HG02973 (cell line): ENCODE measurements at regions not wholly inside any gene's neighbourhood (a gene's known extent, or its start where the extent isn't known, plus 50 kb on each side); places are given as distances from the start of the nearest gene placed in this dataset.

Source experiments
- ATAC-seq: cut with Tn5 transposase; IDR thresholded peaks from one replicate; pipeline ENCODE4 v1.9.1; 2021; ENCODE audit warnings: moderate library complexity; ENCODE audit not compliant: unreplicated experiment

GRCh38 chr2:199136242-199136641 is 321.5 kb downstream of the SATB2 start:
- ATAC-seq, result no peak

- no peak for ATAC-seq
These were observed 325.9 kb downstream of the SATB2 start for GRCh38 chr2:199131876-199132275.

- ATAC-seq, result no peak
These were observed 326.5 kb downstream of the SATB2 start for GRCh38 chr2:199131136-199131655.

GRCh38 chr2:199130501-199130900 is 327.2 kb downstream of the SATB2 start:
- no peak for ATAC-seq

GRCh38 chr2:199128476-199129229 is 329.1 kb downstream of the SATB2 start:
- no peak for ATAC-seq

GRCh38 chr2:199119796-199120195 is 337.9 kb downstream of the SATB2 start:
- ATAC-seq, result no peak

GRCh38 chr2:199118673-199119112 is 339.0 kb downstream of the SATB2 start:
- no peak for ATAC-seq

GRCh38 chr2:199115169-199115568 is 342.6 kb downstream of the SATB2 start:
- ATAC-seq, result no peak

- ATAC-seq, result no peak
These were observed 344.6 kb downstream of the SATB2 start for GRCh38 chr2:199113111-199113510.

GRCh38 chr2:199111458-199111857 is 346.3 kb downstream of the SATB2 start:
- ATAC-seq, result no peak

GRCh38 chr2:199108056-199108455 is 349.7 kb downstream of the SATB2 start:
- no peak for ATAC-seq

GRCh38 chr2:199105826-199106225 is 351.9 kb downstream of the SATB2 start:
- ATAC-seq, result no peak

- no peak for ATAC-seq
These were observed 356.3 kb downstream of the SATB2 start for GRCh38 chr2:199101487-199101886.

- no peak for ATAC-seq
These were observed 357.2 kb downstream of the SATB2 start for GRCh38 chr2:199100326-199101110.

- ATAC-seq, result no peak
These were observed 365.3 kb downstream of the SATB2 start for GRCh38 chr2:199092419-199092818.

- no peak for ATAC-seq
These were observed 372.5 kb downstream of the SATB2 start for GRCh38 chr2:199085261-199085660.

- ATAC-seq, result no peak
These were observed 387.3 kb downstream of the SATB2 start for GRCh38 chr2:199070322-199070949.

GRCh38 chr2:199064201-199064600 is 393.5 kb downstream of the SATB2 start:
- no peak for ATAC-seq

- no peak for ATAC-seq
These were observed 399.8 kb downstream of the SATB2 start for GRCh38 chr2:199057936-199058335.

GRCh38 chr2:199055336-199055735 is 402.4 kb downstream of the SATB2 start:
- no peak for ATAC-seq

GRCh38 chr2:199042660-199043379 is 414.9 kb downstream of the SATB2 start:
- no peak for ATAC-seq
